HG03159 (cell line): ENCODE measurements at regions not wholly inside any gene's neighbourhood (a gene's known extent, or its start where the extent isn't known, plus 50 kb on each side); places are given as distances from the start of the nearest gene placed in this dataset.
A peak's percentile ranks its signal among the peaks of the same experiment; 100 is the strongest.
"Not testable (repeated sequence)": the region's sequence is repeated elsewhere in the genome, so short reads cannot be mapped to it uniquely, and the experiment has no call there.

ENCODE experiments used
- ATAC-seq: cut with Tn5 transposase; IDR thresholded peaks from one replicate; pipeline ENCODE4 v1.9.1; 2021; ENCODE audit warnings: mild to moderate bottlenecking, moderate library complexity; ENCODE audit not compliant: unreplicated experiment

- no peak for ATAC-seq
These were observed 379.5 kb upstream of the DPH6 start for GRCh38 chr15:35925275-35926006.

GRCh38 chr15:35926007-35926380, 380.0 kb upstream of the DPH6 start:
- ATAC-seq = no peak

- no peak for ATAC-seq
These were observed 382.9 kb upstream of the DPH6 start for GRCh38 chr15:35928847-35929246.

GRCh38 chr15:35929740-35930444, 383.9 kb upstream of the DPH6 start:
- ATAC-seq = peak; percentile 66

- no peak for ATAC-seq
These were observed 385.9 kb upstream of the DPH6 start for GRCh38 chr15:35931799-35932341.

- ATAC-seq = no peak
These were observed 386.6 kb upstream of the DPH6 start for GRCh38 chr15:35932531-35932930.

- ATAC-seq = no peak
These were observed 387.6 kb upstream of the DPH6 start for GRCh38 chr15:35933531-35933930.

GRCh38 chr15:35934383-35935049, 388.6 kb upstream of the DPH6 start:
- no peak for ATAC-seq

- no peak for ATAC-seq
These were observed 390.3 kb upstream of the DPH6 start for GRCh38 chr15:35936284-35936683.

- ATAC-seq = no peak
These were observed 391.4 kb upstream of the DPH6 start for GRCh38 chr15:35937380-35937779.

GRCh38 chr15:35944945-35945585, 399.1 kb upstream of the DPH6 start:
- ATAC-seq = no peak

GRCh38 chr15:35953424-35953823, 407.5 kb upstream of the DPH6 start:
- no peak for ATAC-seq

GRCh38 chr15:35956056-35956455, 410.1 kb upstream of the DPH6 start:
- no peak for ATAC-seq

GRCh38 chr15:35958021-35958420, 412.1 kb upstream of the DPH6 start:
- ATAC-seq = no peak

- no peak for ATAC-seq
These were observed 413.0 kb upstream of the DPH6 start for GRCh38 chr15:35958975-35959374.

- no peak for ATAC-seq
These were observed 417.4 kb upstream of the DPH6 start for GRCh38 chr15:35963326-35963725.

- ATAC-seq = no peak
These were observed 420.8 kb upstream of the DPH6 start for GRCh38 chr15:35966781-35967180.

GRCh38 chr15:35967968-35968367, 422.0 kb upstream of the DPH6 start:
- not testable (repeated sequence) for ATAC-seq

- ATAC-seq = no peak
These were observed 427.1 kb upstream of the DPH6 start for GRCh38 chr15:35973029-35973428.

- no peak for ATAC-seq
These were observed 428.1 kb upstream of the DPH6 start for GRCh38 chr15:35974052-35974451.

GRCh38 chr15:35975941-35976340, 430.0 kb upstream of the DPH6 start:
- ATAC-seq = no peak
